C4-2B (cell line): ENCODE measurements at regions not wholly inside any gene's neighbourhood (a gene's known extent, or its start where the extent isn't known, plus 50 kb on each side); places are given as distances from the start of the nearest gene placed in this dataset.

ENCODE experiments used
- CTCF ChIP-seq: fragments of 450-650 bp; conservative IDR thresholded peaks from 2 replicates; pipeline ENCODE4 v1.5.1; 2017; ENCODE audit warnings: mild to moderate bottlenecking
- ZFX ChIP-seq: fragments of 450-650 bp; IDR thresholded peaks from 2 replicates; pipeline ENCODE4 v1.6.1; 2017

GRCh38 chr2:7711167-7711566 is 794.0 kb downstream of the RNF144A start:
- TF ChIP-seq CTCF (no peak), ZFX (no peak)
